ENCODE measurements at regions not wholly inside any gene's neighbourhood (a gene's known extent, or its start where the extent isn't known, plus 50 kb on each side); places are given as distances from the start of the nearest gene placed in this dataset.

GRCh38 chr4:189376901-189377300 lies 563.8 kb upstream of the FRG1 start:
- no peaks in the 10 kb centered on the region for H3K4me1 ChIP-seq (ENCODE audit: control insufficient read depth in 1 of 2, insufficient read depth in 2 of 2, low read length in 2 of 2)
- ATAC-seq (no peak), DNase-seq (ENCODE audit: low read depth, low spot score) (no peak)
- no peaks in the 10 kb centered on the region for H4K20me1 ChIP-seq (ENCODE audit: insufficient read depth)
- RAD21 ChIA-PET (ENCODE audit: low non-redundant PET in 1 of 2, low total read pairs in 2 of 2, uncharacterized antibody in 2 of 2, unreplicated experiment in 2 of 2) = no interaction called here
- no peak for TF ChIP-seq JUND (IDR thresholded peaks at IDR 0.05)
- TF ChIP-seq MAX (IDR thresholded peaks at IDR 0.05) = no peak
- no peak for TF ChIP-seq ZNF274 (IDR thresholded peaks at IDR 0.05; ENCODE audit: low read depth, low read length)
- no peak for TF ChIP-seq RAD21 (IDR thresholded peaks at IDR 0.05; ENCODE audit: low read depth)
- no peak overlapping the region for H3K4me3 ChIP-seq (replicated peaks in 1 of 2; ENCODE audit: low read depth in 1 of 2, low read length in 2 of 2)
- H3K27me3 ChIP-seq (ENCODE audit: insufficient read depth, low read length) = peaks cover 7% of the 10 kb centered on the region
- POLR2A ChIA-PET = no interaction called here
- H3K9me2 ChIP-seq (ENCODE audit: insufficient read depth) = no peaks in the 10 kb centered on the region
- intact Hi-C loops (cut with micrococcal nuclease) = no loop called here
- H3K4me2 ChIP-seq (ENCODE audit: low read length) = no peak overlapping the region
- H2AFZ ChIP-seq (ENCODE audit: low read depth, low read length, poor library complexity, severe bottlenecking) = no peak overlapping the region
- no peaks in the 10 kb centered on the region for H3K36me3 ChIP-seq (ENCODE audit: control insufficient read depth in 1 of 2, insufficient read depth in 2 of 2, low read length in 2 of 2)
- BruUV-seq (replicated peaks) = no TSS peak
- H3K9me3 ChIP-seq (ENCODE audit: control insufficient read depth in 1 of 2, insufficient read depth in 1 of 2, low read depth in 1 of 2, low read length in 2 of 2) = no peaks in the 10 kb centered on the region
- H3K27ac ChIP-seq (ENCODE audit: low read depth, low read length) = no peak overlapping the region
- H3K79me2 ChIP-seq (ENCODE audit: insufficient read depth, low read length) = no peaks in the 10 kb centered on the region
- no peak overlapping the region for H3K9ac ChIP-seq (ENCODE audit: low read length)
- CTCF ChIA-PET = no interaction called here

GRCh38 chr4:189377569-189377968 lies 563.1 kb upstream of the FRG1 start:
- ATAC-seq = no peak

More at GRCh38 chr4:189377569-189377968, 563.1 kb upstream of the FRG1 start:
- POLR2A ChIA-PET = no interaction called here
- Histone ChIP-seq H3K36me3 (ENCODE audit: control insufficient read depth in 1 of 2, insufficient read depth in 2 of 2, low read length in 2 of 2) (no peaks in the 10 kb centered on the region), H3K4me3 (replicated peaks in 1 of 2; ENCODE audit: low read depth in 1 of 2, low read length in 2 of 2) (no peak overlapping the region), H2AFZ (ENCODE audit: low read depth, low read length, poor library complexity, severe bottlenecking) (no peak overlapping the region), H3K9ac (ENCODE audit: low read length) (no peak overlapping the region), H3K4me1 (ENCODE audit: control insufficient read depth in 1 of 2, insufficient read depth in 2 of 2, low read length in 2 of 2) (no peaks in the 10 kb centered on the region), H3K9me3 (ENCODE audit: control insufficient read depth in 1 of 2, insufficient read depth in 1 of 2, low read depth in 1 of 2, low read length in 2 of 2) (no peaks in the 10 kb centered on the region), H3K79me2 (ENCODE audit: insufficient read depth, low read length) (no peaks in the 10 kb centered on the region), H3K9me2 (ENCODE audit: insufficient read depth) (no peaks in the 10 kb centered on the region), H4K20me1 (ENCODE audit: insufficient read depth) (no peaks in the 10 kb centered on the region), H3K4me2 (ENCODE audit: low read length) (no peak overlapping the region), H3K27me3 (ENCODE audit: insufficient read depth, low read length) (peaks cover 7% of the 10 kb centered on the region), H3K27ac (ENCODE audit: low read depth, low read length) (no peak overlapping the region)
- DNase-seq (ENCODE audit: low read depth, low spot score) = no peak
- no TSS peak for BruUV-seq (replicated peaks)
- CTCF ChIA-PET = no interaction called here
- RAD21 ChIA-PET (ENCODE audit: low non-redundant PET in 1 of 2, low total read pairs in 2 of 2, uncharacterized antibody in 2 of 2, unreplicated experiment in 2 of 2) = no interaction called here
- no peak for TF ChIP-seq SRF (IDR thresholded peaks at IDR 0.05; ENCODE audit: low read depth)
- TF ChIP-seq REST (IDR thresholded peaks at IDR 0.05; ENCODE audit: low read depth) = no peak
- no peak for TF ChIP-seq POLR2AphosphoS5 (IDR thresholded peaks at IDR 0.05; ENCODE audit: low read depth, low read length)
- no peak for TF ChIP-seq CBX3 (IDR thresholded peaks at IDR 0.05; ENCODE audit: low read depth)
- no peak for TF ChIP-seq EZH2phosphoT487 (IDR thresholded peaks at IDR 0.05; ENCODE audit: borderline replicate concordance)
- TF ChIP-seq RAD21 (IDR thresholded peaks at IDR 0.05; ENCODE audit: low read depth) = no peak
- no peak for TF ChIP-seq ZBTB33 (IDR thresholded peaks at IDR 0.05; ENCODE audit: extremely low read depth, insufficient replicate concordance, low read length)
- no peak for TF ChIP-seq FOSL1 (IDR thresholded peaks at IDR 0.05; ENCODE audit: low read depth)
- no peak for TF ChIP-seq SP1 (IDR thresholded peaks at IDR 0.05; ENCODE audit: low read depth)
- TF ChIP-seq ZNF274 (IDR thresholded peaks at IDR 0.05; ENCODE audit: low read depth, low read length) = no peak
- no peak for TF ChIP-seq CEBPB (IDR thresholded peaks at IDR 0.05; ENCODE audit: low read depth)
- TF ChIP-seq YY1 (IDR thresholded peaks at IDR 0.05; ENCODE audit: extremely low read depth, insufficient replicate concordance, low read depth, low read length) = no peak
- intact Hi-C loops (cut with micrococcal nuclease) = no loop called here
